ENCODE measurements at regions not wholly inside any gene's neighbourhood (a gene's known extent, or its start where the extent isn't known, plus 50 kb on each side); places are given as distances from the start of the nearest gene placed in this dataset.
"Not testable (repeated sequence)": the region's sequence is repeated elsewhere in the genome, so short reads cannot be mapped to it uniquely, and the experiment has no call there.

DNA sequence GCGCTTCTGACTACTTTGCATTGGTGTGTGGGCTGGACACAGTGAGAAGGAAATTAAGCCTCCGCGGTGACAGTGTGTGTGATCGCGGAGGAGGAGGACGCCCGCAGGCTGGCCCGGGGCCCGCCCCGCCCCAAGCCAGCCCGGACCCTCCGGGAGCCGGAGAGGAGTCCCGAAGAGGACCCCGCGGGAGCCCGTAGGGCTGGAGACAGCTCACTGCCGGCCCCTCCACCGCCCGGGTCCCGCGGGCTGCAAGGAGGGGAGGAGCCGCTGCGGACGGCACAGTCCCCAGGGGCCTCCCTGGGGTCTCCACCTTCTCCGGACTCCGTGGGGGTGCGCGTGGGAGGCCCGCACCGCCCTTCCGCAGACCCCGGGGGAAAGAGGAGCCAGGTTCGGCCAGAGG is 146.4 kb upstream of the ERCC6L2 start:
- DNase-seq, result no peak

DNA sequence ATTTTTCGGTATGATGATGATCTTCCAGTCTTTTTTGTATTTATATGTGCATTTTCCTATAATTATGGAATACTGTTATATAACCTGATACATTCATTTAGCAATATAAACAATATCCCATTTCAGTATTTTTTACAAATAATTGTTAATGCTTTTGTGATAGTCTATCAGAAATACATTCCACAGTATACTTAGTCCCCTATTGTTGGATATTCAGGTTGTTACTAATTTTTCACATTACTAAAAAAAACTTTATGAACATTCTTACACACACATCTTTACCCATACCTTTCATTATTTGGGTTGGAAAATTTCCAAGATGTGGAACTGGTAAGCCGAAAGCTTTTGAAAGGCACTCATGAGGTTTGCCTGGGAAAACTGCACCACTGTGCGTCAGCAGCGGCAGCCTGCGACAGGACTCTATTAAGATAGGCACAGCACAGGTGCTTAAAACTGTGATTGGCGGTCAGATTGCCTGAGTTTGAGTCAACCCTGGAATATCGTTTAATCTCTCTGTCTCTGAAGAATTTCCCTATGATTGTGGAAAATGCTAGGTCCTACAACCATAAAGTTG is 147.5 kb upstream of the ERCC6L2 start:
- no peak for DNase-seq

DNA sequence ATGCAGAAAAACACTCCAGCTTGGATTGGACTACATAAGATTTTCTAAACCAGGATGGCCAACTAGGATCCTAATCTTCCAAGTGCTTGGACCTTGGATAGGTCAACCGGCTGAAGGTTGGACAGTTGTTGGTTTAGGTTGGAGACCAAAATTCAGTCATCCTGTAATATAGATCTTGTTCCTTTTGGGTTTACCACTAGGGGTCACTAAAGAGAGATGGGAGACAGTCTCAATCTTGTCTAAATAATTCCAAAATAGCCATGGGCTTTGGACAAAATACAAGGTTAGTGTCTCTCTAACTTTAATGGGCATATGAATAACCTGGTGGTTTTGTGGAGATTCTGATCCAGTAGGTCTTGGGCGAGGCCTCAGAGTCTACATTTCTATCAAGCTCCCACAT is 148.7 kb upstream of the ERCC6L2 start:
- DNase-seq, result no peak

DNA sequence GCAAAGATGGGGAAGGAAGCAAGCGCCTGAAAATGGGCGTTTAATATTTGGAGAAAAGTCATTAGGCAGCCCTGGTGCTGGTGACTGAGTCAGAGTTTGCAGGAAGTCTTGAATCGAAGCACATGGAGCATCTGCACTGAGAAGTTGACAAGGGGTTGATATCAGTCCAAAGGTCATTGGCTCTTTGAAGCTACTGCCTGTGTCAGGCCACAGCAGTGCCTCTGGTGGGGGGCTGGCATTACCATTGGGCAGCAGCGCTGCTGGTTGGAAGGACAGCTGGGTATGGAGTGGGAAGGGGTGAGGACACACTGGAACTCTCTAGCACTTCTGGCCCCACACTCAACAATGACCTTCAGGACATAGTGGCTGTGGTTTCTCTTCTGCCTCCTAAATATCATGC is 150.4 kb upstream of the ERCC6L2 start:
- DNase-seq, result no peak

DNA sequence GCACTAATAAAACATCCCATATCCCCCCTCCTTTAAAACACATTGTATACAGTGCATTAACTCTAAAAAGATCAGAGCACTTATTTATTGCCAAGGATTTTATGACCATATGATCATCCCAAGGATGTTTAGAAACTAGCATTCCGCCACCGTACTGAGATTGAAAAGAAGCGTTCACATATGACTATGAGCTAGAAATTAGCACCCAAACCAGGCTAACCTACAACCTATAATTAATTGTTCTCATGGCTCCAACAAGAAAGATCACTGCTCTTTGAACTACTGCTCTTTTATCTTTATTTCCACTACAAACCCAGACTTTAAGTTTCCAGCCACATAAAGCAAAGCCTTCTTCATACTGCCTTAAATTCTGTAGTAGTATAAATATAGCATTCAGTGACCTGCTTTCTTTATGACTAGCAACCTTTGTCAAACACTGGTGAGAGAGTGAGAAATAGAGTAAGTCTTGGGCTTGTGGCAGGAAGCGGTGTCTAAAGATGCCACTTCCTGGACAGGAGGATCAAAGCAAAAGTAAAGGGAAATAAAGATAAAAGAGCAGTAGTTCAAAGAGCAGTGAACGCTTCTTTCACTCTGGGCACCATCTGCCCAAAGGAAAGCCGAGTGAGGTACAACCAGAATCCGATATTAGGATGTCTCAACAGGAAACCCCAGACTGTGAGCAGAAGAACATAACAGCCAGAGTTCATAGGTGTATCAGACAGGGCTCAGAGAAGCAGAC is 151.1 kb upstream of the ERCC6L2 start:
- peak; percentile 34 for DNase-seq

DNA sequence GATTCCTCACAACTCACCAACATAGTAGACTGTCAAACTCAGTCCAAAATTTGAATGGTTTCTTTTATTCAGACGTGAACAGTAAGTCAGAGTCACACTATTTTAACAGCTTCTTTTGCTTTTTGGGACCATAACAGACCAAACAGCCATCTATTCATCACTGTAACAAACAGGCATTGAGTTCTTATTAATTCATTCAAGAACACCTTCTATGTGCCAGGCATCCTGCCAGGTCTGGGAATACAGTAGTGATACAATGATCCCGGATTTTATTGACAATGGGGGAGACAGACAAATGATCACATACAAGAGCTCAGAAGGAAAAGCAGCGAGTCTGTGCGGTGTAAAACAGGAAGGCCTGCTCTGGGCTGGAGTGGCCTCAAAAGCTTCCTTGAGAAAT is 153.3 kb upstream of the ERCC6L2 start:
- DNase-seq, result no peak

DNA sequence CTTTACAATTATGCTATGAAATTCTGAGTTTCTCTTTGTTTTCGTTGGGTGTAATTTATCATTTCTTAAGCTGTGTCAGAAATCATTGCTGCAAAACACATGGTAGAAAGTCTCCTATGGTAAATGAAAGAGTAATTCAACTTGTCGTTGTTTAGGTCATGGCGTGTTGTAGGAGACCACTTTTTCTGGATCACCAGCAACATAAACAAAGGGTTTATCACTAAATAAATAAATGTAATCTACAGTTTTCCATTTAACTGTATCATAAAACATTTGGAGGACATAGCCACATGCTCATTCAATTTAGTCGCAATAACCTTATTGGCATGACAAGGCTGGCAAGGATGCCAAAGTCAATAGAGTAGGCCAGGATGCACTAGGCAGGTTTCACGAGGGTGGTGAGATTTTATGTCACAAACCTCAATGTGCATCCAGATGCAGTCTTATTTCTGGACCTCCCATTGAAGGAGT is 154.4 kb upstream of the ERCC6L2 start:
- DNase-seq, result no peak

DNA sequence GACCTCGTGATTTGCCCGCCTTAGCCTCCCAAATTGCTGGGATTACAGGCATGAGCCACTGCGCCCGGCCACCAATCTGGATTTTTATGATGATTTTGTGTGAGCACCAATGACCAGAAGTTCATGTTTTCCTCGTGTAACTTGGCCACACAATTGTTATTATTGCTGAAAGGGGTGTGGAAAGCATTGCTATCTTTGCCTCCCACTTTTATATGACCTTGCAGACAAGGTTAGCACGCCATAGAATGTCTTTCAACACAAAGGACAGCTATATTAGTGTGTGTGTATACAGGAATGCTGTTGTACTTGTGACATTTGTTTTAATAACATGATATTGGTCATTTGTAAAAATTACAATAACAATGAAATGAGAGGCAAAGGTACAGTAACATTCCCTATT is 155.0 kb upstream of the ERCC6L2 start:
- no peak for DNase-seq

DNA sequence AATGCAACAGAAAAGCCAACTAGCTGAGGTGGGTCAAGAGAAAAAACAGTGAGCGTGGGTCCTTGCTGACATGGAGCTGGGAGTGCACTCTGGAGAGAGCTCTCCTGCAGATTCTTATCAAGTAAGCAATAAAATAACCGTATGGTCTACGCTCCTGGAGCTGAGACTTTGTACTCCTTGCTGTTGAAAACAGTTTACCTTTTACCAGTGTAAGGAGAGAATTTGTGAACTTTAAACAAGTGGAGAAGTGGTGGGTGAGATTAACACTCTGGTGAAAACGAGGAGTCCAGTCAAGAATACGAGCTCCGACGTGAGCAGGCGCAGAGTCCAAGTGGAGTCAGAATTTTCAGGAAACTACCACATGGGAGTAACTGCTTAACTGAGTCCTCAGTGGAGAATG is 156.1 kb upstream of the ERCC6L2 start:
- no peak for DNase-seq

DNA sequence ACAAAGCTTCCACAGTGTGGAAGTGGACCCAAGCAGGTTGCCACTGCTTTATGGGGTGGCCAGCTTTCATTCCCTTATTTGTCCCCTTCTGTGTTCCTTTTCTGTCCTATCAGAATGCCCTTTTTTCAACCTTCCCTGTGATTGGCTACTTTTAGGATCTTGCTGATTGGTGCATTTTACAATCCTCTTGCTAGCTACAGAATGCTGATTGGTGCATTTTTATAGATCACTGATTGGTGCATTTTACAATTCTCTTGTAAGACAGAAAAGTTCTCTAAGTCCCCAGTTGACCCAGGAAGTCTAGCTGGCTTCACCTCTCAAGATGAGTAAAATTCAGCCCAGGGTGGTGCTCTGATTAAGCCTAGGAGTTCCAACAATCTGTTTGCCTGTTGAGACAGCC is 157.2 kb upstream of the ERCC6L2 start:
- DNase-seq, result no peak

DNA sequence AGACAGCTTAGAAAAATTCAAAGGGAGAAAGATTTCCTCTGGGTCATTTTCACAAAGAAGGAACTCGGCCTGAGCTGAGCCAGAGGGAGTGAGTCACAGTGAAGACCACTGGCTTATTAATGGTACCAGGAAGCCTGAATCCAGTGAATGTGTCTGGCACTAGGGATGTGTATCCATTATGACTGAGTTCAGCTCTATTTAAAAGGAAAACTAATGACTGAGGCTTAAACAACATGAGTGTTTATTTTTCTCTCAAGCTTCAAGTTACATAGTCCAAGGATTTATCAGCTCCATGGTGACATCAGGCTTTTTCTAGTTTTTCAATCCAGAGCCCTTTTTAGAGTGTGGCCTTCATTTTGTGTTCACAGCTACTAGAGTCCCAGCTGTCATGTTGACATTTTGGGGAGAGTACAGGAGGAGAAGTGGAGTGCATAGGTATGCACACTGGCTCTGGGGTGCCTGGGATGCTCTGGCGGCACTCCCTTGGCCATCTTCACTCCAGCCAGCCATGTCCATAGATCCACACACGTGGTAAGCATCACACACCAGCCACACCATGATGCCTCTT is 159.5 kb upstream of the ERCC6L2 start:
- DNase-seq, result no peak

DNA sequence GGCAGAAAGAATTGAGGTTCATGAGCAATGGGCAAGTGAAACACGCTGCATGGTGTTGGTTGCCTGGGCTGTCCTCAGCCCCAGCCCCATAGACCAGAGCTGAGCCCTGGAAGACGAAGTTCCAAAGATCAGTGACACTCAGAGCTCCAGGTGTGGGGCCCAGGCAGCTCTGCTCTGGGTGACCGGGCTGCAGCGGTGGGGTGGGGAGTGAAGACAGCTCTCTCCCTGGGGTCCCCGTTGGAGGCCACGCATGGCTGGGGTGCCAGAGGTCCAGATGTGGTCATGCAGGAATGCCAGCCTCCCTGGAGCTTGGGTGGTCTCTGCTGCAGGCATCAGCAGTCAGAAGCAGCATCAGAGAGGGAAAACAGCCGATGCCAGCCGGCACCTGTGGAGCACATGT is 165.0 kb upstream of the ERCC6L2 start:
- DNase-seq, result no peak

DNA sequence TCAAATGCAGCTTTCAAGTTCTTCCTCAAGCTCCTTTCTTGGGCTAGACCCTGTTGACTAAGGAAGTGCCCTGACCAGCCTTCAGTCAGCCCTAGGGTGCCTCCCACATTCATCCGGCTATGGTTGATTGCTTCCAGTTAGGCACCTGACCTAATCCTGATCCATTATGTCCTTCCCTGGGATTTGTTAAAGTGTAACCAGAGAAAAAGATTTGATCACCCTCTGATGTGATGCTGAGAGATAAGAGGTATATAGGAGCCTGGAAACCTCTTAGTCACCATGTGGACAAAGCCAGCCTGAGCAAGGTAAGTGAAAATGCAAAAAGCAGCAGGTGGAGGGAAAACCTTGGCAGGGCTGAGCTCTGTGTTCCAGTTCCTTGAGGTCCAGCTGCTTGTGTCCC is 178.8 kb upstream of the ERCC6L2 start:
- DNase-seq, result no peak

DNA sequence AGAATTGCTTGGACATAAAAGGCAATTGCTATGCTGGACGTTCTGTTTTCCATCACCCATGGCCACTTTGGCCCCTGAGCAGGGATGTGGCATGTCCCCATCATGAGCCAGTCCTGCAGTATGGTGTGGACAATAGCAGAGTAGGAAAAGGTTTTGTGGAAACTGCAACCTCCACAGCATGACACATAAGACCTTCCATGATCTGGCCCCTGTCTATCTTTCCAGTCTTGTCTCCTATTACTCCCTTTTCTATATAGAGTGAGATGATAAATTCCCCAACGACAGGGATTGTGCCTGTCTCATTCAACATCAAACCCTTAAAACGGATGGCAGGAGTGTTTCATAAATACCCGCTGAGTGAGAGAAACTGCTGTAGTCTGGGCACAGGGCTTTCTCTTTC is 174.7 kb upstream of the PTCH1 start:
- no peak for DNase-seq

DNA sequence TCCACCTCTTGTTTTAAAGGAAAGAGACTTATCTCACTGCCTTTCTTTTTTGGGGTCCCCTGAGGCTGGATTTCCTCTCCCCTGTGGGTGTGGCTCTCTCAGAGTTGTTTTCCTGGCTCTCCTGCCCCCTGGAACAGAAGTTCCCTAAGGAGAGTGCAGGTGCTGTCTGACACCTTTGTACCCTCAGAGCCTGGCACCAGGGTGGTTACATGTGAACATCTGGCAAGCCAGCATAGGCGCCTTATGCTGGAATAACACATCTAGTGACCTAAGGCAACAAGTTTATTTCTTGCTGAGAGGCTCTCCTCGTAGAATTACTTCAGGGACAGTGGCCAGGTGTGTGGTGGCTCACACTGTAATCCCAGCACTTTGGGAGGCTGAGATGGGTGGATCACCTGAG is 172.9 kb upstream of the PTCH1 start:
- no peak for DNase-seq

DNA sequence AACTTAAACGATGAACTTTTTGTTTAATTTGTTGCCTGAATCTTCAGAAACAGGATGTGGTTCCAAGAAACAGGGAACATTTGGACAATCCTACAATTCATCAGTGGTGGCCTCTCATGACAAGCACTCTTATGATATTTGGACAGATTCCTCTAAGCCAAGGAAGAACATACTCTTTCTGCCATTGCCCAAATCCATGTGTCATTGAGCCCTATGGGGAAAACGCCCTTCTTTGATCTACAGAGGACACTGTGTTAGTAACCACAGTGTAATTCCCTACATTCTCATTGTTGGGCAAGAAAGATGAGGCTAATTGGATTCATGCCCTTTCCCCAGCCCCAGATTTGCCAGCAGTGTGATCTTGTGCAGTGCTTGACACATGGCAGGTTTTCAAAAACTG is 167.7 kb upstream of the PTCH1 start:
- DNase-seq, result no peak

DNA sequence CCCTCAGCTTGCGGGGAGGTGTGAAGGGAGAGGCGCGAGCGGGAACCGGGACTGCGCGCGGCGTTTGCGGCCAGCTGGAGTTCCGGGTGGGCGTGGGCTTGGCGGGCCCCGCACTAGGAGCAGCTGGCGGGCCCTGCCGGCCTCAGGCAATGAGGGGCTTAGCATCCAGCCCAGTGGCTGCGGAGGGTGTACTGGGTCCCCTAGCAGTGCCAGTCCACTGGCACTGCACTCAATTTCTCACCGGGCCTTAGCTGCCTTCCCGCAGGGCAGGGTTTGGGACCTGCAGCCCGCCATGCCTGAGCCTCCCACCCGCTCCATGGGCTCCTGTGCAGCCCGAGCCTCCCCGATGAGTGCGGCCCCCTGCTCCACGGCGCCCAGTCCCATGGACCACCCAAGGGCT is 163.5 kb upstream of the PTCH1 start:
- not testable (repeated sequence) for DNase-seq

DNA sequence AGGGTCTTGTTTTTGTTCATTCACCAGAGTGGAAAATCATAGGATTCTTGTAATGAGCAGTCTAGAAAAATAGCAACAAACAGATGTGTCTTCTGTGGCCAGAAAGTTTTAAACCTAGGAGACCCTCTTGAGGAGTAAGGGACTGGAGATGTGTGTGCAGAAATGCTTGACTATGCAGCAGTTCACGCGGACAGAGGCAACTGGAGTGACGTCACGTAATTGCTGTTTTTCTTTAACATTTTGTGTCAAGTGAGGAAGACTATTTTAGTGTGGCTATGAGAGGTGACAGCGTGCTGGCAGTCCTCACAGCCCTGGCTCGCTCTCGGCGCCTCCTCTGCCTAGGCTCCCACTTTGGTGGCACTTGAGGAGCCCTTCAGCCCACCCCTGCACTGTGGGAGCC is 163.1 kb upstream of the PTCH1 start:
- DNase-seq, result no peak

DNA sequence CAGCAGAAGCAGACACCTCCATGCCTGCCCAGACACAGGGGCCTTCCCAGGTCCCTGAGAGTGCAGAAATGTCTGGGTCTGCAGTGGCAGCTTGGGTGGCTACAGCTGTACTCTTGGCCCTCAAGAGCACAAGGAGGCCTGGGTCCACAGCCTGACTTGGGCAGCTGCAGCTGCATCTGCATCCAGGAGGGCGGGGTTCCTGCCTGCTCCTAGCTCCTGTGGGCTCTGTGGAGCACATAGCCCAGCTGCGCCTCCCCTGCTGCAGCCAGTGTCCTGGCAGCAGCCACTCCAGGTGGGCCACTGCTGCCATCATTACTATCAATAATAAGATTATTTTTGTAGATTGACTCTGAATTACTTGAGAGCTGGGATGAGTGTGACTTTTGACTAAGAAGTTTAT is 162.0 kb upstream of the PTCH1 start:
- DNase-seq, result no peak

DNA sequence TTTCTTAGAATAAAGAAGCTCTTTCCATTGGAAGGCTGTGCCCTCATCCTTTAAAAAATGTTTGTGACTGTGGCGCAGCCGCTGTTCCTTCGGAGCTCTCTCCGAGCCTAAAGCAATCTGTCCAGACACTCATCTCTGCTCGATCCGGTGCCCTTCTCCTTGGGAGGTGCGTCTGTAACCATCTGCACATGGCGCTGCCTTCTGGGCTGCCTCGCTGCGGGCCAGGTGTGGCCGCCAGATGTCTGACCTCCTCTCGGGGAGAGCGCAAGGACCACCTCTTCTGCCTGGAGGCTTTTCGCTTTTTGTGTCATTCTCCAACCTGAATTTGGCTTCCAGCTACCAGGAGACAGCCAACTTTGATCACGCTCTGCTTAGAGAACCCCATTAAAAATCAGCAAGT is 153.4 kb upstream of the PTCH1 start:
- no peak for DNase-seq

DNA sequence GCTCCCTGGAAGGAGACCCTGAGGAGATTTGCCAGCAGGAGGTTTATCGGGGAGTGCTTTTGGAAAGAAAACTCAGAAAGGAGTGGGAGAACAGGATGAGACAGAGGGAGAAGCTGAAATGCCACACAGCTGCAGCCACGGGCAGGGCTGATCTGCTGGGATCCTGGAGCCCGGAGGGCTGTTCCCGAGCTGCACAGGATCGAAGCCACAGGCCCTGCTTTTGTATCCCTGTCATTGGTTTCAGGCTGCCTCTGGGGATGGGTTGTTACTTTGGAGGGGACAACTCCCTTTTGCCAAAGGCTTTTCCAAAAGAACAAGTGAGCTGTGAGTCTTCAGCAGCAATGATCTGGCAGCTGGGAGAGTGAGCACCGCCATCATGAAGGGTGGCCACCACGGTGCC is 152.5 kb upstream of the PTCH1 start:
- no peak for DNase-seq

DNA sequence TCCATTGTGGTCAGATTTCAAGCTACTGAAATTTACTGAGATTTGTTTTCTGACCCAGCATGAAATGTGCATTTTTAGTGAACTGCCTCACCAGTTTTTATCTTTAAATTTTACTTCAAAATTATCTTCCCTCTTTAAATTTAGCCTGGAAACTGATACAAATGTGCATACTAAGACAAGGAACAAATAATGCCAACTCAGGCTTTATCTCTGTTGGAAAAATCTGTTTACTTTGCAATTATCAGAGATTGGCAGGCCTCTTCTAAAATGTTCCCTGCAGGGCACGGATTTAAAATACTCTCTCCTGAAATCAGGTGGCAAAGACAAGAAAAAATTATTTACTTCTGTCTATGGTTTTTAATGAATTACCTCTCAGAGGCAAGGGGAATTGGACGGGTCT is 151.0 kb upstream of the PTCH1 start:
- no peak for DNase-seq

DNA sequence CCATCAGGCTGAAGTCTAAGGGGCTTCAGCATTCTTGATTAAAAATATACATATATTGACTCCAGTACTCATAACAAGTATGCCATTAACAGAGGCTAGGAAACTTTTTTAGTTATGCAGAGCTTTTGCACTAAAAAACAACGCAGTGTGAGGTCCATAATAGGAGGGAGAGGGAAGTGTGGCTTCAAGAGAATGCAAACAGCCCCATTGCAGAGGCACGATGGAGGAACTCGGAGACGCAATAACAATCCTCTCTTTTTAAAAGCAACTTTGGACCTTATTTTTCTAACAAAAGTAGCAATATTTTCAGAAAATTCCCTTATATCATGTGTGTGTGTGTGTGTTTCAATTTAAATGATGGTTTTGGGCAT is 150.0 kb upstream of the PTCH1 start:
- no peak for DNase-seq

DNA sequence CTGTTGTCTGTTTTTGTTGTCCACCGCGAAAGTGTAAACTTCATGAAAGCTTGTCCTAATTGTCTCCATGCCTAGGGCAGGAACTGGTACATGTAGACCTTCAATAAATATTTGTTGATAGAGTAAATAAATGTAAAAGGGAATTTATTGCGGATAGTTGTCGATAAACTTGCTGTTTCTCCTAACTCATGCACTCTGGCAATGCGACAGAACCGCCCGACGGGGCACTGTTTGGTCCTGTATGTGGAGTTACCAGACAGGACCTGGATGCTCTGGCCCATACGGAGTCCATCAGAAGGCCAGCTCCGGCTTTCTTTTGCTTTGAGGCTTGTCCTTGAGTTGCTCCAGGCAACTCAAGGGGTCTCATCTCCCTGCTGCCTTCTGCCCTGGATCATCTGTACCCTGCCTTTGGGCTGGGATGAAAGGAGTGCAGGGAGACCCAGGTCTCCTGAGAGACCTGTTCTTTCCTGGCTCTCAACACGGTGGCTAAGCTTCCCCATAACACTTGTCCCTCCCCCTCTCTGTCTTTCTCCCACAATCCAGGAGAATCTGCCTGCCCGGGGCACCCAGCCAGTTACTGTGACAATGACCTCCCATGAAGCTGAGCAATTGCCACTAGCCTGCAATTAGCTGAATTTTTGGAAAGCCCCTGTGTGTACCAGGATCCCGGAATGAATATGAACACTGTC is 149.5 kb upstream of the PTCH1 start:
- DNase-seq, result no peak
